ENCODE measurements at regions not wholly inside any gene's neighbourhood (a gene's known extent, or its start where the extent isn't known, plus 50 kb on each side); places are given as distances from the start of the nearest gene placed in this dataset.
A peak's percentile ranks its signal among the peaks of the same experiment; 100 is the strongest.

DNA sequence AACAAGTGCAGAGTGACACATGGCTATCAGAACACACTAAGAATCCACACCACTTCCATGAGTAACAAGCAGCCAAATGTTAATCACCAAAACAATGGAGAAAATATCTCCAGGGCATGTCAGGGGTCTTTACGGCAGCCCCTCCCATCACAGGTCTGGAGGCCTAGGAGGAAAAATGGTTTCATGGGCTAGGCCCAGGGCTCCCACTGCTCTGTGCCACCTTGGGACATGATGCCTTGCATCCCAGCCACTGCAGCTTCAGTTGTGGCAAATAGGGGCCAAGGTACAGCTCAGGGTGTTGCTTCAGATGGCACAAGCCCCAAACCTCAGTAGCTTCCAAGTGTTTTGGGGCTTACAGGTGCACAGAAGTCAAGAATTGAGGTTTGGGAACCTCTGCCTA lies 66.6 kb downstream of the NEURL3 start:
- DNase-seq (ENCODE audit: low read depth) = no peak

- DNase-seq (ENCODE audit: low read depth) = no peak
Measured at GRCh38 chr2:96437512-96437911, 67.6 kb downstream of the NEURL3 start.

DNA sequence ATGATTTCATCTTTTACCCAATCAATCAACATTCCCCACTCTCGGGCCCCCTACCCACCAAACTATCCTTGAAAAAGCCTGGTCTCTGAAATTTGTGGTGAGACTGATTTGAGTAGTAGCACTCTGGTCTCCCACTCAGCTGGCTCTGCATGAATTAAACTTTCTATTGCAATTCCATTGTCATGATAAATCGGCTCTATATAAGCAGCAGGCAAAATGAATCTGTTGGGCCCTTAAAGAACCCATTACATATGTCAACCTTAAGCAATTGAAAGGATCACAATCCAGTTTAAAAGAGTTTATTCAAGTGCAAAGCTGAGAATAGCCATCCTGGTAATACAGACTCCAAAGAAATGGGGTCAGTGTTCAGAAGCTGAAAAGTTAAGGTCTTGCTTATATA lies 68.2 kb downstream of the NEURL3 start:
- DNase-seq (ENCODE audit: low read depth) = no peak

- DNase-seq (ENCODE audit: low read depth) = no peak
Measured at GRCh38 chr2:96436416-96436815, 68.7 kb downstream of the NEURL3 start.

DNA sequence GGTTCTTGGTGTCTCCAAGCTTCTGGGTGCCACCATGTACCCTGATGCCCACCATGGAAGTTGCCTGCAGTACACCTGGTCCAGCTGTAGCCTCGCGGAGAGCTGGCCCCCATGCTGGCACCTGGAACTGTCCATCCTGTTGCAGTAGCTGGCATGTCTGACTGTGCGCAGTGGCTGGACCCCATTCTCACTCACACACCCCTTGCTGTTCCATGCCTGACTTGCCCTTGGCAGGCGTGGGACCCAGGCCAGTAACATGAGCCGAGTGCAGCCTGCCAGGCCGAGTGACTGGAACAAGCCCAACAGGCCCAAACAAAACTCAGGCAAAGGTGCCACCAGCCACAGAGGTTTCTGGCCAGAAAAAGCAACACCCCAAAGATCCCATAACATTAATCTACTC lies 73.8 kb downstream of the NEURL3 start:
- DNase-seq (ENCODE audit: low read depth) = no peak

GRCh38 chr2:96430394-96430988 lies 74.7 kb downstream of the NEURL3 start:
- DNase-seq (ENCODE audit: low read depth) = no peak

DNA sequence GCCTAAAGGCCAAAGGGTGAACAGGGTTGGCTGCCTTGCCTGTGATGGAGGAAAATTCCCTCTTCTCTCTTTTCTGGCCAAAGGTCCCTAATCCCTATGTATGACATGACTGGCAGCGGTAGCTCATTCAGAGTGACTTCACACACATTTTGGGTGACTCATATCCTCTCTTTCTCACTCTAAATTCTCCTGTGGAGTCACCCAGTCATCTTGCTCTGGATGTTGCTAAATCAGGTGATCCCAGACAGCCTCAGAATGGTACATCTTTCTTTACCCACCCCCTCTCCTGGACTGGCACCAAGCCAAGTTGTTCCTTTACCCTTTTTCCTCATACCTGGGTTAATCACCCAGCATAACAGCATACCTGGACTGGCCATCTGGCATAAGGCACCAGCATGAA lies 77.2 kb downstream of the NEURL3 start:
- DNase-seq (ENCODE audit: low read depth) = peak; percentile 33

GRCh38 chr2:96427169-96427568 lies 78.0 kb downstream of the NEURL3 start:
- DNase-seq (ENCODE audit: low read depth) = no peak

DNA sequence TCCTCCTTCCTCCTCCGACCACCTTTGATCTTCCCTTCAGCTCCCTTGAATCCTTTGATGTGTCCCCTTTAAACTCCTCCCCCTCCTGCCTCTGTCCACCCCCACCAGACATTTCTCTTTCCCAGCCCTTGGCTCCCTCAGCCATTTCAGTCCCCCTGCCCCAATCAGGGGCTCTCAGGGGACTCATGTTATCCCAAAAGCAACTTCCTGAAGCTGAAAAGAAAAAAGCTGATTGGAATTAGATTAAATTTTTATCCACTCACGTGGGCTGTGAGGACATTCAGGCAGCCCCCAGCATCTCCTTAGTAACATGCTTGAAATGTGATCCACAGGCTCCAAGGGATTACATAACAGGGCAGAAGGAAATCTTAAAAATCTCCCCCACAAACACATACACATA lies 81.3 kb downstream of the NEURL3 start:
- peak; percentile 48 for DNase-seq (ENCODE audit: low read depth)

Measured in fibroblast of gingiva (primary cell).